ENCODE measurements at regions not wholly inside any gene's neighbourhood (a gene's known extent, or its start where the extent isn't known, plus 50 kb on each side); places are given as distances from the start of the nearest gene placed in this dataset.
A peak's percentile ranks its signal among the peaks of the same experiment; 100 is the strongest.

DNA sequence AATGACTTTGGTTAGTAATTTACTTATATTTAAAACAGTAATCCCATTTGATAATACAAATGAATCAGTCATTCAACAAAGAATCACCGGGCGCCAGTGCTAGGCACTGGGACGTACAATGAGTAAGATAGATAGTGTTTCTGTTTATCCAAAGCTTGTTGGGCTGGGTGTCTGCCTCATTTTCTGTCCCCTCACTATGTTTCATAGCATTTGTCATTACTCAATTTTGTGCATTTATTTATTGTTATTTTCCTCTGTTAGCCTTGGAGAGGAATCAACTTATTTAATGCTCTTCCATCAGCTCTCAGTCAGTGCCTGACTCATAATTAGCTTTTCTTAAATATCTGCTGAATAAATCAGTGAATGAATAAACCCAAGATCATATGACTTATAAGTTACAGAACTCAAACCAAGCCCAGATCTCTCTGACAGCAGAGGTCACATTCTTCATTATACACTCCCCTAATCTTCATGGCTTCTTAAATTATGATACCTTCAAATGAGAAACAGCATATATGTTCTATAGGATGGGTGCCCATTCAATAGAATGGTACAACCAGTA, 86.2 kb downstream of the TSPAN8 start:
- no peak for DNase-seq (ENCODE audit: low spot score)

GRCh38 chr12:71070416-71071128, 87.2 kb downstream of the TSPAN8 start:
- DNase-seq (ENCODE audit: low spot score) = no peak

- no peak for DNase-seq (ENCODE audit: low spot score)
Measured at GRCh38 chr12:71069311-71069710, 88.5 kb downstream of the TSPAN8 start.

DNA sequence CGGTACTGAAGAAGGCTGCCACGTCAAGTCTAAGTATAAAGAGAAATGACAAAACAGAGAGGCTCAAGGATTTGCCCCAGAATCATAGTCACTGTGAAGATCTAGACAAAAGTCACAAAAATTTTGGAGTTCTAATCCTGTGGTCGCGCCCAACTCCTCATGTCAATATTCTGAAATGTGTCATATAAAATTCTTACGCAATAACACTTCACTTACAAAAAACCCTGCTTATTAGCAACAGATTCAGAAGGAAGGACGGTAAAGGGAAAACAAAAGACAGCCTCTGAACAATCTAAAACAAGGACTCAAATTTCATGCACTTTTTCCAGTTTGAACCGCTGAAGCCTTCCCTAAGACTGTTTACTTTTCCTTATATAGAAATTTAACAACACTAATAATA, 94.7 kb downstream of the TSPAN8 start:
- no peak for DNase-seq (ENCODE audit: low spot score)

GRCh38 chr12:71061451-71061850, 96.3 kb downstream of the TSPAN8 start:
- no peak for DNase-seq (ENCODE audit: low spot score)

DNA sequence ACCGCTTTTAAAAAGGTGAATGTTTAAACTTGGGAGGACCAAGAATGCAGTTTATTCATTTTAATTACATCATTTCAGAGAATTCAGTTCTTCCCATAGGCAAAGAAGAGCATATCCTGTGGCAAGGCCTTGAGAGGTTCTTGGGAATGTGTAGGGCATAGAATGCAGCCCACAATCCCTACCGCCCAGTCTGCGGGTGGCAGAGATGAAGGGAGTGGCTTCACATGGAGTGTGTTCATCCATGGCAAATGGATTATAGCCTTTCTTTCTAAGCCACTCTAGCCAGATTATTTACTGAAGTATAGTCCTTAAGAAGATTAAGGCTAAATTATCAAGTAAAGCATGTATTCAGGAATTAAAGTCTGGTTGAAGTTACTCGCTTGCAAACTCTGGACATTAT, 97.4 kb downstream of the TSPAN8 start:
- DNase-seq (ENCODE audit: low spot score) = no peak

DNA sequence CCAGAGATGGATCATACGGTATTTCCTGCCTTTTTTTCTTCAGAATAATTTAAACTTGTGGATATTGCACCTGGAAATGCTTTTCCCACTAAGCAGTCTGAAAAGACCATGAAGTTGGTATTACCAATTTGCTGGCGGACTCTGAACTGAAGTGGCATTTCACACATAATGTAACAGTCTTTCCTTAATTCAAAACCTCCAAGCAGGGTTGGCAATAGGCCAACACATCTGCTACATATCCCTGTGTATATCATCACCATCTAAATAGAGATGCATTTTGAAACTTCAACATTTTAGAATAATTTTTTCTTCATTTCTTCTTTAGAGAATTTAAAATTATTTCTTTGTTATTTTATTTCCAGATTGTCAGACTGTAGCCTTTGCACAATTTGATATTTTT, 100.5 kb downstream of the TSPAN8 start:
- DNase-seq (ENCODE audit: low spot score) = no peak

GRCh38 chr12:71054551-71054950, 103.2 kb downstream of the TSPAN8 start:
- DNase-seq (ENCODE audit: low spot score) = no peak

GRCh38 chr12:71046215-71046614, 111.6 kb downstream of the TSPAN8 start:
- DNase-seq (ENCODE audit: low spot score) = peak; percentile 19

DNA sequence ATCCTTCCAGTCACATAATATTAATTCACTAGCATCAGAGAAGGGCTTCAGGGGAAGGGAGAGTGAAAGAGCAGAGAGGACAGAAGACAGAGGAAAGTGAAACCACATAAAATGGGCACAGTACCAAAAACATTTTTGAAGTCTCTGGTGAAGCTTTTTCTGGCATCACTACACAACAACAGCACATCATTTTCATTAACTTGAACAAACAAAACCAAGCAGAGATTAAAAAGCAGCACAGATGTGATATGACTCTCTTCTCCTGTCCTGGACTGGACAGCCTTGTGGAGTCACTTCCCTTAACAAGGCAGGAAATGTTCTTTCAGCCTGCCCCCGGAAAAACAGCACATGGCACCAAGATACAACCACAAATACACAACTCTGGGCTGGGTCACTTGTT, 112.0 kb downstream of the TSPAN8 start:
- peak; percentile 9 for DNase-seq (ENCODE audit: low spot score)

DNA sequence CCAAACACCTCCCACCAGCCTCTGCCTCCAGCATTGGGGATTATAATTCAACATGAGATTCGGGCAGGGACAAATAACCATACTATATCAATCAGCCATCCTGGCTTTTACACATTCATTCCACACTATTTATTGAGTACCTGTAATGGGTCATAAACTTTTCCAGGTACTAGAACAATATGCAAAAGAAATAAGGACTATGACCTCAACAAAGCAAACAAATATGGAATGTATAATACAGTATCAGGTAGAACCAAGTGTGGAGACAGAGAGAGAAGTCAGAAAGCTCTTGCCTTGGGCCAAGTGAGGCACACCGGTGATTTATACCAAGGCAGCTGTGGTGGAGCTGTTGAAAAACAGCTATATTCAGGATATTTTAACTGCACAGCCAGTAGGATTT, 116.3 kb downstream of the TSPAN8 start:
- DNase-seq (ENCODE audit: low spot score) = no peak

GRCh38 chr12:71038960-71039359, 118.4 kb upstream of the PTPRR start:
- DNase-seq (ENCODE audit: low spot score) = no peak

GRCh38 chr12:71036526-71036925, 116.0 kb upstream of the PTPRR start:
- DNase-seq (ENCODE audit: low spot score) = no peak

- DNase-seq (ENCODE audit: low spot score) = no peak
Measured at GRCh38 chr12:71032933-71033332, 112.4 kb upstream of the PTPRR start.

- no peak for DNase-seq (ENCODE audit: low spot score)
Measured at GRCh38 chr12:71029302-71029701, 108.8 kb upstream of the PTPRR start.

GRCh38 chr12:71027856-71028255, 107.3 kb upstream of the PTPRR start:
- no peak for DNase-seq (ENCODE audit: low spot score)

GRCh38 chr12:71024827-71025226, 104.3 kb upstream of the PTPRR start:
- no peak for DNase-seq (ENCODE audit: low spot score)

DNA sequence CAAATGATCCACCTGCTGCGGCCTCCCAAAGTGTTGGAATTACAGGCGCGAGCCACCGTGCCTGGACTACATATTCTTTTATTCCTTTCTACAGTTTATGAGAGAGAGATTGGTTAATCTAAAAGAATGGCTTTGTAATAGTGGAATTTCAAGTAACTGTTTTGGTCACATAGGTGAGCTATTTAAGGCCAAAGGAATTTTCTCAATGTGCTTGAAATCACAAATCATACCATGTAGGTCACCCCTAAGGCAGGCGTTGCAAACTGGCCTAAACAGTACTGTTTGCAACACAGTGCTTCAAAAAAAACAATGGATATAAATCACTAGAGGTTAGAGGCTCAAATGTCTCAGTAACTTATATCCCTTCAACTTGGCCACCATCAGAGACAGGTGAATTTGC, 103.7 kb upstream of the PTPRR start:
- DNase-seq (ENCODE audit: low spot score) = no peak

GRCh38 chr12:71021491-71021890, 101.0 kb upstream of the PTPRR start:
- DNase-seq (ENCODE audit: low spot score) = no peak

- DNase-seq (ENCODE audit: low spot score) = no peak
Measured at GRCh38 chr12:71019282-71019831, 98.8 kb upstream of the PTPRR start.

DNA sequence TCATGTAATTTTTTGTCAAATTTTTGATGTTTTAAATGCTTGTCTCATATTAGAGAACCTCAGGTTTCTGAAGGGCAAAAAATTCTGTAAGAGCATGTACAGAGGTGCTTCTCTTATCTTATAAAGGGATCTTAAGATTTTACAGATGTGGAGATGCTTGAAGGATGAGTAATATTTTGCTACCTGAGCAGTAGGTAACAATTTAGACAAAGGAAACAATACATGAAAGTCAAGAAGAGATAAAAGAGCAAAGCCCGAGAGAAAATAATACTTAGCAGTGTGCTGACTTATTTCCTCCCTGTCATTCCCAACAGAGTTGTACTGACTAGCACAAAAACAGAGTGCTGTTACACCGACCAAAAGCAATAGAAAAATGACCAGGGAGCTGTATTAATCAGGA, 98.1 kb upstream of the PTPRR start:
- DNase-seq (ENCODE audit: low spot score) = no peak

DNA sequence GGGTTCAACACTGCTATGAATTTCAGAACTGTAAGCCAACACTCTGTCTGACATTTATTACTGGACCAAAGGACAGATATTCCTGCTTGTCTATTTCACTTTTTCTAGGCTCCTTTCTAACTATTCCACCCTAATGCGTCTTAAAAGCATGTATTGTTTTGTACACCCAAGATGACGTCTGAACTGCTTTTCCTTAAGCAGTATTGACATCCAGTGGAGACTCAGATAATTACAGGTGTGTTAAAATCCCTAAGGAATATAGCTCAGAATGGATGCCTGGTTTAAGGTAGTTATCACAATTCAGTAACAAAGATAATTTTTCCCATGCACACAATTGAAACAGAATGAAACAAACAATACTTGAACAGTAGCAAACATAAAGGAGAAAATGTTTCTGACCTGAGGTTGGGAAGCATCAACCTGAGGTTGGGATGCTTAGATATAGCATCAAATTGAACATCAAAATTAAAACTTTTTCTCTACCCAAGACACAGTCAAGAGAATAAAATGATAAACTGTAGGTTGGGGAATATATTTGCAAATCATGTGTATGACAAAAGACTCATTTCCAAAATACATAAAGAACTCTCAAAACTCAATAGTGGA, 93.7 kb upstream of the PTPRR start:
- peak; percentile 37 for DNase-seq (ENCODE audit: low spot score)

GRCh38 chr12:71011261-71011660, 90.7 kb upstream of the PTPRR start:
- no peak for DNase-seq (ENCODE audit: low spot score)

GRCh38 chr12:71010143-71010479, 89.6 kb upstream of the PTPRR start:
- no peak for DNase-seq (ENCODE audit: low spot score)

All from AG08395 (cell line).